ENCODE measurements at regions not wholly inside any gene's neighbourhood (a gene's known extent, or its start where the extent isn't known, plus 50 kb on each side); places are given as distances from the start of the nearest gene placed in this dataset.

GRCh38 chr7:156494960-156495359 is 145.6 kb upstream of the RNF32 start:
- CTCF ChIA-PET (ENCODE audit: low intra/inter-chr PET ratio, low total read pairs), result no interaction called here
- H3K9me3 ChIP-seq (ENCODE audit: low read length), result no peaks in the 10 kb centered on the region

More at GRCh38 chr7:156494960-156495359, 145.6 kb upstream of the RNF32 start:
- H3K4me1 ChIP-seq (ENCODE audit: insufficient read depth, low read length), result peaks cover 20% of the 10 kb centered on the region
- H3K9ac ChIP-seq (ENCODE audit: insufficient read depth, low read depth, low read length), result no peak overlapping the region
- no peaks in the 10 kb centered on the region for H3K36me3 ChIP-seq (replicated peaks in 1 of 2; ENCODE audit: control insufficient read depth in 1 of 2, insufficient read depth in 2 of 2, low read length in 2 of 2)
- no TSS peak for BruUV-seq (replicated peaks)
- ATAC-seq, result no peak
- FAIRE-seq, result no peak
- no peaks in the 10 kb centered on the region for H4K20me1 ChIP-seq (ENCODE audit: insufficient read depth, low read length)
- H3K4me3 ChIP-seq (replicated peaks in 1 of 3; ENCODE audit: insufficient read depth in 1 of 3, low read depth in 2 of 3, low read length in 3 of 3), result no peak overlapping the region
- intact Hi-C loops (cut with micrococcal nuclease; ENCODE audit: unreplicated experiment) (no loop called here), in situ Hi-C loops (cut with HindIII; ENCODE audit: extremely low pct_ligation_motif_present, low pct_unique_long_range_greater_than_20kb) (no loop called here)
- H3K4me2 ChIP-seq (ENCODE audit: low read depth, low read length), result no peak overlapping the region
- POLR2A ChIA-PET, result no interaction called here
- no peak overlapping the region for H2AFZ ChIP-seq (ENCODE audit: low read length)
- H3K27ac ChIP-seq (ENCODE audit: extremely low read length, insufficient read depth, low read length), result no peak overlapping the region
- H3K27me3 ChIP-seq (ENCODE audit: control insufficient read depth in 1 of 2, insufficient read depth in 2 of 2, low read length in 2 of 2), result no peaks in the 10 kb centered on the region
- no peak for DNase-seq (ENCODE audit: low spot score)
- no peaks in the 10 kb centered on the region for H3K79me2 ChIP-seq (ENCODE audit: insufficient read depth, low read length)
- 87% methylated on average over 3 of the region's 5 CpGs for WGBS (ENCODE audit: low lambda C conversion rate)
- no peak for TF ChIP-seq ZNF138 (CRISPR knock-in tag; IDR thresholded peaks at IDR 0.05; ENCODE audit: low read depth)
- no peak for TF ChIP-seq ELF3 (CRISPR knock-in tag; IDR thresholded peaks at IDR 0.05)
- no peak for TF ChIP-seq TRAFD1 (CRISPR knock-in tag; IDR thresholded peaks at IDR 0.05; ENCODE audit: borderline replicate concordance)
- no peak for TF ChIP-seq KDM5B (CRISPR knock-in tag; IDR thresholded peaks at IDR 0.05; ENCODE audit: borderline replicate concordance)
- TF ChIP-seq SP1 (IDR thresholded peaks at IDR 0.05), result no peak
- TF ChIP-seq SP1 (CRISPR knock-in tag; IDR thresholded peaks at IDR 0.05), result no peak
- peak; percentile 90 for TF ChIP-seq ZBTB33 (CRISPR knock-in tag; IDR thresholded peaks at IDR 0.05)

Data from HepG2 (cell line).